ENCODE measurements at regions not wholly inside any gene's neighbourhood (a gene's known extent, or its start where the extent isn't known, plus 50 kb on each side); places are given as distances from the start of the nearest gene placed in this dataset.

DNA sequence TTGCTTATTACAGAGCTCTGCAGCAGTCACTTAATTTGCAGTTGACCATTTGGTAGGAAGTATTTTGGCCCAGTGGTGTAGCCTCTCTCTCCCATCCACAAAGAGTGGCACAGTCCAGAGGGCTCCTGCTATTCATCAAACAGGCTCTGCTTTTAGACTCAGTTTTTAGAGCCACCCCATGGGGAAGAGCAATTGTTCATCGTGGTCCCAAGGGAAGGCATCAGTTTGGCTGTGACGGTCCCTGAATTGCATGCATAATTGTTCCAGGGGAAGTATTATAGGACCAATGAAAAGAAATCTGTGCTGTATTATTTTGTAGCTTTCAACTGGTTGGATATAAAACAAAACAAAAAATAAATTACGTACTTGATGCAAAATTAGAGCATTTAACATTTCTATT is 799.0 kb downstream of the DACH1 start:
- no peak for DNase-seq

DNA sequence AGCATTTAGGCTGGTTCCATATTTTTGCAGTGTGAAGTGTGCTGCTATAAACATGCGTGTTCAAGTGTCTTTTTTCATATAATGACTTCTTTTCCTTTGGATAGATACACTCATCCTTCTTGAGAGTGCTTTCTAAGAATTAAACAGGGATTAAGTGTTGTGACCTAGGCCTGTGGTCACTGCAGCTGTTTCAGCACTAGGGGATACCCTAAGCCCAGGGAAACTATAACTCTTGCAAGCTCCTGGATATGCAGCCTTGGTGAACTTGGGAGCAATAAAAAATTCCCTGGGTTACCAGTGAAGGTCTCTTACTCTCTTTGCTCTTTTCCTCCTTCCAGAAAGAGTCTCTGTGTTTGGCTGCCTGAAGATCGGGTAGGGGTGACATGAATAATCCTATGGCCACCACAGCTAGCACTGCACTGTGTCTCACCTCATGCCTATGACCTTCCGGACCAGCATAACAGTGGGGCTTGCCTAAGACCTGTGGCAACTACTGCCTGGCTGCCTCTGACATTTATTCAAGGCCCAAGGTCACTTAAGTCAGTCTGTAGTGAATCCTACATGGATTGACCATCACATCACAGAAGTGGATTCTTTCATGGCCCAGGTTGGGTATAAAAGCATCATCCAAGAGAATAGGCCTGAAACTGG is 799.7 kb downstream of the DACH1 start:
- no peak for DNase-seq

GRCh38 chr13:71056581-71056980 is 810.4 kb downstream of the DACH1 start:
- DNase-seq = no peak

GRCh38 chr13:71055644-71056043 is 811.4 kb downstream of the DACH1 start:
- DNase-seq = no peak

- DNase-seq = no peak
These were observed 812.0 kb downstream of the DACH1 start for GRCh38 chr13:71055047-71055446.

- no peak for DNase-seq
These were observed 812.6 kb downstream of the DACH1 start for GRCh38 chr13:71054358-71054757.

- DNase-seq = no peak
These were observed 815.4 kb downstream of the DACH1 start for GRCh38 chr13:71051573-71051972.

GRCh38 chr13:71046360-71047079 is 820.5 kb downstream of the DACH1 start:
- DNase-seq = no peak

DNA sequence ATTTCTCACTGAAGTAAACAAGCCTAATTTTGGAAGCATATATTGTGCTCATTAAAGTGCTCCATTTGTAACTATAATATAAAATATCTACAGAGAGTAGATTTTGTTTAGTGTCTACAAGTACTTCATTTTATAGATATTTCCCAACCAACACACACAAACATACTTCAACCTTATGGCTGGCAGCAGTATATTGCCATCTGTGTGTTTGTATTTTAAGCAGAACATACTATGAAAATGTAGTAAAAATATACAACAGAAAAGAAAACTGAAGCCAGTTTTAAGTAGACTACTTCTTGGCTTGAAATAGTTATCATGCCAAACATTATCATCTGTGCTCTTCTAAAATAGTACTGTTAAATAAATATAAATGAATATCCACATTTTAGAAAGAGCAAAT is 821.9 kb downstream of the DACH1 start:
- DNase-seq = no peak

DNA sequence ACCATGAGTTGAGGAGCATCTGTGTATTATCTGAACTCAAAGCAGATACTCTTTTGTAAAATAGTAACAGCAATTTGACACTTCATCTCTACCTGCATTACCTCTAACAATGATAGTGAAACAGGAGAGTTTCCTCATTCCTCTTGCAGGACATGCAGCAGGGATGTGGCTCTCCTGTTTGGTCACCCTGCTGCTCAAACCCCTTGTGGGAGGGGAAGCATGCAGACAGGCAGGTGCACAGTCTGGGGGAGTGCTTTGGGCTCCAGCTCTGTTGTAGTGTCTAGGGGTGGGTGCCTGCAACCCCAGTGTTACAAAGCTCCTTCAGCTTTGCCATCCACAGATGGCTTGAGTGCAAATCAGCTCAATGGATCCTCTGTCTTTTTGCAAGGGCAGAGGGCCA is 827.6 kb downstream of the DACH1 start:
- no peak for DNase-seq

DNA sequence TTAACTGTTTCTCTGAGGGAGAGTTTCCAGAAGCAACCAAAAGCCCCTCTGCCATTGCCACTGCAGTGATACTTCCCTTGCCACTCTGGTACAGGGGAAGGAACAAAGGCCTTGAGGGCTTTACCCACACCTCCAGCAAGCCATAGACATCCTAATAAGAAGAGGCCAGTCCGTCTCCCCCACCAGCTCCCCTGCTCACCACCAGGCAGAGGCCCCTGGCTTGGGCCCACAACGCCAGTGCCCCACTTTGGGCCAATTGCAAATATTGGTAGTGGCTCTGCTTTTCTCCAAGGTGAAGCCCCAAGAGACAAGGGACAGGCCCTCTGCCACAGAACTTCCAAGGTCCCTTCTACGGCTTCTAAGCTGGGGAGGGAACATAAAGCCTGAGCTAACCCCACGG is 833.0 kb downstream of the DACH1 start:
- DNase-seq = no peak

- no peak for DNase-seq
These were observed 834.0 kb downstream of the DACH1 start for GRCh38 chr13:71033026-71033425.

DNA sequence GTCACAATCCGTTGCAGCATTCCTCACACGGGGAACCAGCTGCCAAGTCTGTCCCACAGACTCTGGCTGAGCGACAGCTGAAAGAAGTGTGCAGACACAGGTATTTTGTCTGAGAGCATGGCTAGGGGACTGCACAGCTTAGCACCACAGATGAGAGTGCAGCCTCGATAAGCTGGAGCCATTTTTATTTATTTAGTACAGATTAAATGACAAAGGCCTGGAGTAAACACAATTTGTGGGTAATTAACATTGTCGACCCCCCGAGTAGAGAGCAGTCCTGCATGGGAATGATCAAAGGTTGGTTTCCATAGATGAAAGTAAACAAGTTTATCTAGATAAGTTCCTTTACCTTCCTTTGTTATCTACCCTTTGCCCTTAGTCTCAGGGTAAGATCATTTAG is 836.2 kb downstream of the DACH1 start:
- DNase-seq = no peak

GRCh38 chr13:71028884-71029283 is 838.1 kb downstream of the DACH1 start:
- no peak for DNase-seq

DNA sequence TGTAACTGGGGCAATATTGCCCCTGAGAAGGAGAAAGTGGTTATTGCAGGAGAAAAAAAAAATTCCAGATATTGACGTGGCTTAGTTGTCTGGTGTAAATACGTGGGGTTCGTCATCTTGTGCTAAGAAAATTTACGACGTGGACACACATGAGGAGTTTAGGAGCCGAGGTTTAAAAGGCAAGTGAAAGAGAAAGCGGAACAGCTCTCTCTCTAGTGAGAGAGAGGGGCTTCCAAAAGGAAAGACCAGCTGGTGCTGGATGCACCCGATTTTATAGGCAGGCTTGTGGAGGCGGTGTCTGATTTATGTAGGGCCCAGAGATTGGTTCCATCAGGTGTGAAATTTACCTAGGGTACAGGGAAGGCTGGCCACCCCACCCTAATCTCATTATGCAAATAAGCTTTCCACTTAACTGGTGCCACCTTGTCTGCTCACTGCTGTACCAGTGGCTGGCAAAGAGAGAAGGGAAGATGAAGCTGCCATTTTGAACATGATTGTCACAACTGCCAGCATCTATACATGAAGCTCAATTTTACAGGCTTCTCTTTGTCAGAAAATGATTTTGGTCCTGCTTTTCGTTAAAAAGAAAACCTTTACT is 845.1 kb downstream of the DACH1 start:
- DNase-seq = no peak

GRCh38 chr13:71018995-71019394 is 848.0 kb downstream of the DACH1 start:
- no peak for DNase-seq

- DNase-seq = no peak
These were observed 848.5 kb downstream of the DACH1 start for GRCh38 chr13:71018544-71018943.

GRCh38 chr13:71017607-71018006 is 849.4 kb downstream of the DACH1 start:
- no peak for DNase-seq

DNA sequence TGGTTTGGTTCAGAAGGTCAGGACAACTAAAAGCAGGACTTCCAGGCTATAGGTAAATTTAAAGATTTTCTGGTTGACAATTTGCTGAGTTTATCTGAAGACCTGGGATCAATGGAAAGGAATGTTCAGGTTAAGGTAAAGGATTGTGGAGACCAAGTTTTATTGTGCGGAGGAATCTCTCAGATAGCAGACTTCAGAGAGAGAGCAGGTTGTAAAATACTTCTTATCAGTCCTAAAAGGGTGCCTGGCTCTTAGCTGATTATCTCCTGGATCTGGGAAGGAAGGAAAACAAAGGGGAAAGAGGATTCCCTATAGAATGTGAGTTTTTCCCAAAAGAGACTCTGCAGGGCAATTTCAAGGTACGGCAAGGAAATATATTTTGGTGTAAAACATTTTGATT is 851.5 kb downstream of the DACH1 start:
- DNase-seq = no peak

DNA sequence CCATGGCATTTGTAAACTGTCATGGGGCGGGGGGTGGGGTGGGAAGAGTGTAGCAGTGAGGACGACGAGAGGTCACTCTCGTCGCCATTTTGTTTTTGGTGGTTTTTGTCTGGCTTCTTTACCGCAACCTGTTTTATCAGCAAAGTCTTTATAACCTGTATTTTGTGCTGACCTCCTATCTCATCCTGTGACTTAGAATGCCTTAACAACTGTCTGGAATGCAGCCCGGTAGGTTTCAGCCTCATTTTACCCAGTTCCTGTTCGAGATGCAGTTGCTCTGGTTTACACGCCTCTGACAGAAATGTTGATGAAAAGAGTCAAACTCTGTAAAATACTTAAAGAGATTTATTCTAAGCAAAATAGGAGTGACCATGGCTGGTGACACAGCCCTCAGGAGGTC is 852.0 kb downstream of the DACH1 start:
- DNase-seq = no peak

DNA sequence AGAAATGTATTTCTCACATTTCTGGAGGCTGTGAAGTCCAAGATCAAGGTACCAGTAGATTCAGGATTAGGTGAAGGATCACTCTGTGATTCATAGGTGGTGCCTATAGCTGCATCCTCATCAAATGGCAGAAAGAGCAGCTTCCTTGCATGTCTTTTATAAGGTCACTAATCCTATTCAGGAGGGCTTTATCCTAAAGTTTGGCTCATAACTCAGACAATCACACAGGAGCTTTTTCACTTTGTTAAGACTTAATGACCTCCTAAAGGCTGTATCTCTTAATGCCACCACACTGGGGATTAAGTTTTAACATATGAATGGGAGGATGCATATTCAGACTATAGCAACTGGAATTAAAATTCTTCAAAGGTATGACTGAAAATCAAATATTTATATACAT is 861.1 kb downstream of the DACH1 start:
- no peak for DNase-seq

- no peak for DNase-seq
These were observed 871.7 kb downstream of the DACH1 start for GRCh38 chr13:70995338-70995737.

DNA sequence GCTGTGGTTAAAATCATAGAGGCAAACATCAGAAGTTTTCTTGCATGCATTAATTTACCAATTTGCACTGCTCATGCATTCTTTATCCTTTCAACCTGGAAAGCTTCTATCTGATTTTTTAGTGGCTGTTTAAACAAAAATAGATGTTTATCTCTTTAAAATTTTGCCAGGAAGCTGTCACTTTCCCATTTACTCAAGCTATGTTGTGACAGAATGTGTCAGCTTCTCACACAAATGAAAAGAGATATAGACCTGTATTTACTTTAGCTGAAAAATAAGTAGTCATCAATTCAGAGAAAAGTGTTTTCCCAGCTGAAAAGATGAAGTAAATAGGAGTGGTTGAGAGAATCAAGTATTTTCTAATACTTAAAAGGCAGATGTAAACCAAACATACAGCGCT is 872.8 kb downstream of the DACH1 start:
- no peak for DNase-seq

DNA sequence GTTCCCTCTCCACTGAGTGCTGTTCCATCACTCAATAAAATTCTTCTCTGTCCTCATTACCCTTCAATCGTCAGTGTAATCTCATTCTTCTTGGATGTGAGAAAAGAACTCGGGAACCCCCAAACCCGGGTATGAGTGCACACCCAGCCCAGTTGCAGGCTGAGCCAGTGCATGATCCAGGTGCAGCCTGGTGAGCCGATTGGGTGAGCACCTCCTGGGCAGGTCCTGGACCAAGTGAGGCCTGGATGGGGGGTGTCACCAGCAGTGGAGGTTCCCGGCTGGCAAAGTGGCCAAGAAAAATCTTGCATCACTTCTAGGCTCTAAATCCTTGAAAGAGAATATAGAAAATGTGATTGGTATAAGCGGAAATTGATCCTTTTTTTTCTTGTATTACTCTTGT is 878.8 kb upstream of the KLHL1 start:
- no peak for DNase-seq
